HG03097 (cell line): ENCODE measurements at regions not wholly inside any gene's neighbourhood (a gene's known extent, or its start where the extent isn't known, plus 50 kb on each side); places are given as distances from the start of the nearest gene placed in this dataset.

Experiments
- ATAC-seq: cut with Tn5 transposase; IDR thresholded peaks from one replicate; pipeline ENCODE4 v1.9.1; 2021; ENCODE audit not compliant: unreplicated experiment, low FRiP score

- ATAC-seq, result no peak
Measured at GRCh38 chr16:86632206-86632605, 53.9 kb downstream of the FOXL1 start.

DNA sequence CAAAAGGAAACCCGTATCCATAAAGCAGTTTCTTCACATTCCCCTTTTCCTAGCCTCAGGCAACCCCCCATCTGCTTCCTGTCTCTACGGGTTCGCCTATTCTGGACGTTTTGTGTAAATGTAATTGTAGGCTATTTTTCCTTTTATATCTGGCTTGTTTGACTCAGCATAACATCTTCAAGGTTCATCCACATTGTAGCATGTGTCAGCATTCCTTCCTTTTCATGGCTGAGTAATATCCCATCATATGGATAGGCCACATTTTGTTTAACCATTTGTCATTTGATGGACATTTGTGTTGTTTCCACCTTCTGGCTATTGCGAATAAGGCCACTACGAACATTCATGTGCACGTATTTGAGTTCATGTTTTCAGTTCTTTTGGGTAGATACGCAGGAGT, 54.6 kb downstream of the FOXL1 start:
- ATAC-seq, result no peak

DNA sequence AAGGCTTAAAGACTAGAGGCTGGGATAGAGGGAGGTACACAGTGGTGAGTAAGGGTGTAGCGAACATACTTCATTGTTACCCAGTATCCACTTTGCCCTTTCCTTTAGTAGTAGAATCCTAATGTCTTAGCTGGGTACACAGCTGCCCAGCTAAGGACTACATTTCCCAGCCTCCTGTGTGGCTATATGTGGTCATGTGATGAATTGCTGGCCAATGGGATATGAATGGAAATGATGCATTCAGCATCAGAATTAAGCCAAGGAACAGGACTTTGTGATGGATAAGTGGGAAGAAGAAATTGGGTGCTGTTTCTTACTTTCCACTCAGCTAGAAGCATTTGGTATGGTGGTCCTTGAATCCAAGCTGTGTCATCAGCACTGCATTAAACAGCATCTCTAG, 55.9 kb downstream of the FOXL1 start:
- no peak for ATAC-seq

- ATAC-seq, result no peak
Measured at GRCh38 chr16:86635176-86635876, 57.0 kb downstream of the FOXL1 start.

DNA sequence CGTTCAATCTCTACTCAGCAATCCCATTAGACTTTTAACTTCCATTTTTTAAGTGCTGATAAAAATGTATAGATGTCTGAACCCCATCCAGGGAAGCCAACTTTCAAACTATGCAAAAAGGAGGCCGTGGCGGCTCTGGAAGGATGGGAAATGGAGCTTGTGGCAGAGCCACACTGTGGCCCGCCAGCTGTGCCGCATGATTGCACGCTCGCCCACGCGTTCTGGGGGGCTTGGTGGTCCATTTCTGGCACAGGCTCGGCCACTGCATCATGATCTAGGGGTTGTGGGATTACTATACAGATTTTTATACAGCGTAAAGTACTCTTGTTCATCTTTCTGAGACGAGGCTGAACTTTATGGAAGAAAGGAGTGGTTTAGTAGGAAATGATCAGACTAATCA, 57.6 kb downstream of the FOXL1 start:
- no peak for ATAC-seq

DNA sequence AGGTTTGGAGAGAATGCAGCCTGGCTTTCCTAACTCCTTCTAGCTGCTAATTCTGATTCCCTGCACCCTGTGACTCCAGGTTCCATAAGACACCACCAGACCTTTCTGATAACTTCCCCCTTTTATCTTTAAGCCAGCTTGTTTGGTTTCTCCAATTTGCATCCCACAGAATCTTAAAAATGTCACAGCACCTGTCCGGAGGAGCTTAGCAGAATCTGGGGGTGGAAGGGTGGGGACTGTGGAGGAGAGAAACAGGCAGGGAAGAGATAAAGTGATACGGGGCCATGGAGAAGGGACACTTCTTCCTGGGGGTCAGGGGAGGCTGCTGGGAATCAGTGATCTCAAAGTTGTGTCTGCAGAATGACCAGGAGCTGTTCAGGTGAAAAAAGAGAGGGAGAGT, 59.4 kb downstream of the FOXL1 start:
- no peak for ATAC-seq

- no peak for ATAC-seq
Measured at GRCh38 chr16:86638642-86639041, 60.3 kb downstream of the FOXL1 start.

DNA sequence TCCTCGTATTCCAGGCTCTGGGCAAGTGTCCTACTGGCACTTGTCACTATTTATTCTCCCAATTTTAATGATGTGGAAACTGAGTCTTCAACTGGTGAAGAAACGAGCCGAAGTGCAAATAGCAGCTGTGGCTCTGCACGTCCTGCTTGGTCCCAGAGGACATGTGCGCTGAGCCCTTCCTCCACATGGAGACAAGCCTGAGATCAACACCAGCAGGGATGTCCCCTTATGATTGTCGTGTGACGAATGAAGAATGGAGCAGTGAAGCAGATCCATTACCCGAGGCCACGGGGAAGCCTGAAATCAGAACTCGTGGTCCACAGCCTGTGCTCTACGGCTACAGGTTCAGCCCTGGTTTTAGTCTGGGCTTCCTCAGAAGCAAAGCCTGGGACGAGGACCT, 61.0 kb downstream of the FOXL1 start:
- no peak for ATAC-seq

- no peak for ATAC-seq
Measured at GRCh38 chr16:86640265-86640843, 62.0 kb downstream of the FOXL1 start.

GRCh38 chr16:86642087-86642486, 63.7 kb downstream of the FOXL1 start:
- no peak for ATAC-seq

DNA sequence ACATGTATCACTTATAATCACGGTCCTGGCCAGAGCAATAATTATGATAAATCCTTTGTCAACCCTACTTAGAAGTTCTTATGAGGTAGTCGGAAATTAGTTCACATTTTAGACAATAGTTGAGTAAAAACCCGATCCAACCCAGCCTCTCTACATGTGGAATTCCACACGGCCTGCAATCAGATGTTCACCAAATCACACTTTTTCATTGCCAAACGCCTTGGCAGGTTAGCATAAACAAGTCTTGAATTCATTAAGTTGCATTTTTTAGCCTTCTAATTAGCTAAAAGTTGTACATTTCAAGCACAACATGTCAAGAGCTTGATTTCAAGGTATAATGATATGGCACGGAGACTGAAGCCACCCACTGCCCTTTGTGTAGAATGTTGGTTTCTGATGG, 65.3 kb downstream of the FOXL1 start:
- ATAC-seq, result no peak

GRCh38 chr16:86647561-86647960, 69.2 kb downstream of the FOXL1 start:
- ATAC-seq, result no peak

DNA sequence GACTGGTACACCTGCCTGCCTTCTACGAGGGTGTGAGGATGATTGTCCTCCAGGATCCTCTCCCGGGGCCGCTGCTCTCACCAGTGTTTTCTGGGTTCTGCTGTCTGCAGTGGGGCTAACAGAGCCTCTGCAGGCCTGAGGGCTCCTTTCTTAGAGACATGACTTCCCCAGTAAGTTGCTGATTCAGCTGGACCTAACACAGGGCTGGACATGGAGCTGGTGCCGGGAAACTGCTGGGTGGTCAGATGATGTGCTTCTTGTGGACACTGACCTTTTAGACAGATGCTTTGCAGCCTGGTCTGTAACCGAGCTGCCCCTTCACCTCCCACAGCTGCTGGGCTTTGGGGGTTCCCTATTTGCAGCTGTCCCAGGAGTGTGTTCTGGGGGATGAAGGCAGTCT, 71.5 kb downstream of the FOXL1 start:
- ATAC-seq, result no peak

- ATAC-seq, result no peak
Measured at GRCh38 chr16:86651013-86651627, 72.8 kb downstream of the FOXL1 start.

DNA sequence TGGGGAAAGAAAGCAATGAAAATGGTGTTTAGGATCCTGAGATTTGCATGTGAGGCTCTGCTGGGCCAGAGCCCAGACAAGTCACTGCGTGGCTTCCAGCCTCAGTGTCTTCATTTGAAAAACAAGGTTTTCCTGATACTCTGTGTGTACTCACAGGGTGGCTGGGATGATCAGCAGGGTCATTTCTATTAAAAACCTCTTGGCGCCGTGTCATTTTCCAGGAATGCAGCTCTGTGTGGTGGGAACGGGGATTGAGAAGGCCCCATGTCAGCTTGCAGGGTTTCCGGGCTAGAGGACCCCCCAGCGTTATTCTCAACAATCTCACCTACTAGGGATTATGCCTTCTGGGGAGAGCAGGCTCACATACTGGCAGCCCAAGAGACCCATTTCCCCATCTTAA, 73.5 kb downstream of the FOXL1 start:
- ATAC-seq, result no peak

- no peak for ATAC-seq
Measured at GRCh38 chr16:86653285-86654006, 75.1 kb downstream of the FOXL1 start.

DNA sequence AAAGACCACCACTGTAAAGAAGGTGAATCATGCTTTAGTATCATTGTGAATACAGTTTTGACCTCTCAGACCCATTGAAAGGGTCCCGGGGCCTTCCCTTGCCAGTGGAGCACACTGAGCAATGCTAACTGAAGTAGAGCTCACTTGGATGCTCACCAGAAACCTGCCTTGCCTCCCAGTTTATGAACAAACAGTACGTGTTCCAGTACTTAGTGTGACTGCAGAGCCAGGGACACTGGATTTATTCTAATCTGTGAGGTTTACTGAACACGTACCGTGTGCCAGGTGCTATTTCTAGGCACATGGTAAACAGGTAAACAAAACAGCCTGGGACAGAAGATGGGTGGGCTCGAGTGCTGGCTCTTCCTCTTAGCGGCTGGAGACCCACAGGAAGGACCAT, 79.6 kb downstream of the FOXL1 start:
- no peak for ATAC-seq

- no peak for ATAC-seq
Measured at GRCh38 chr16:86660623-86661022, 82.3 kb downstream of the FOXL1 start.

GRCh38 chr16:86661706-86662105, 83.4 kb downstream of the FOXL1 start:
- no peak for ATAC-seq

DNA sequence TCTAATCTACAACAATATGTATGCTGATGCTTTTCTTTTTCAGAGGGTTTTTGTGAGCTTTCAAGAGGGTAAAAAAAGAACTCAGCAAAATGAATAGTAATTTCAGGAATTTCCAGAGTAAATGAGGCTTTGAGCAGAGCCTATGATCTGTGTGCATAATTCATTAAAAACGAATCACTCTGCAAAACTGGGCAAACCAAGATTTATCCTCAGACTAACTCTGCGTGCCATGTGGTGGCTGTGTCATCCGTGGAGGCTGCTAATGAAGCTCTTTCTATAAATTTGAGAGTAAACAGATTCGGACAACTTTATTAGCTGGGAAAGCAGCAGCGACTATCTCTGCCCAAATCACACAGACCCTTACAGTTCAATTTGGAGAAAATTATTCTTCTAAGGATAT, 83.8 kb downstream of the FOXL1 start:
- no peak for ATAC-seq

DNA sequence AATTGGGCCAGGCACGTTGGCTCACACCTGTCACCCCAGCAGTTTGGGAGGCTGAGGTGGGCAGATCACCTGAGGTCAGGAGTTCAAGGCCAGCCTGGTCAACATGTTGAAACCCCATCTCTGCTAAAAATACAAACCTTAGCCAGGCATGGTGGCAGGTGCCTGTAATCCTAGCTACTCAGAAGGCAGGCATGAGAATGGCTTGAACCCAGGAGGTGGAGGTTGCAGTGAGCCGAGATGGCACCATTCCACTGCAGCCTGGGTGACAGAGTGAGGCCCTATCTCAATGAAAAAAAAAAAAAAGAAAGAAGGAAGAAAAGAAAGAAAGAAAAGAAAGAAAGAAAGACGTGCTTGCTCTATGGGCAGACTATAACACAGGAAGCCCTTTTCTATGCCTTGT, 84.4 kb downstream of the FOXL1 start:
- ATAC-seq, result no peak
